T-cell (primary cell): ENCODE measurements at regions not wholly inside any gene's neighbourhood (a gene's known extent, or its start where the extent isn't known, plus 50 kb on each side); places are given as distances from the start of the nearest gene placed in this dataset.

Experiments used
- ATAC-seq, 4 experiments: fragments of 200-7000 bp in 3 of 4; fragments of 150-1000 bp in 1 of 4; cut with Tn5 transposase; replicated peaks in 1 of 4; 1 replicate in 3 of 4; 2 replicates in 1 of 4; pipeline ENCODE4 v1.10.0; 2021; ENCODE audit warnings: moderate library complexity in 3 of 4, mild to moderate bottlenecking in 2 of 4, moderate number of reproducible peaks in 1 of 4
- CTCF ChIA-PET, 2 donors: fragments of 300-600 bp; sonication (Branson Sonifier 250); formaldehyde crosslinking; loops; one replicate each; lab custom pipeline; 2022; ENCODE audit warnings: antibody characterized with exemption in 2 of 2; lab: Charles Lee
- POLR2A ChIA-PET, 2 donors: fragments of 300-600 bp; sonication (Branson Sonifier 250); formaldehyde crosslinking; loops; one replicate each; lab custom pipeline; 2022; ENCODE audit warnings: antibody characterized with exemption in 2 of 2; lab: Charles Lee
- DNase-seq, 35 experiments: peaks; one replicate each; pipeline versions ENCODE4 v3.0.0 to v3.0.0-alpha.2; 2013 to 2023
- H3K27ac ChIP-seq: one replicate; pipeline ENCODE4 v1.5.1; 2013; ENCODE audit warnings: low read length
- H3K27me3 ChIP-seq, 2 experiments: replicated peaks in 1 of 2; 1 replicate in 1 of 2; 2 replicates in 1 of 2; pipeline versions ENCODE4 v1.6.1 to v1.7.0; 2013; ENCODE audit warnings: low read length in 1 of 2, mixed read lengths in 1 of 2; ENCODE audit not compliant: control insufficient read depth in 2 of 2, insufficient read depth in 2 of 2; ENCODE audit errors: extremely low read depth in 1 of 2
- H3K36me3 ChIP-seq, 2 donors: 1 replicate in 1 of 2; 2 replicates in 1 of 2; pipeline versions ENCODE4 v1.6.1 to v1.7.0; 2013; ENCODE audit warnings: low read length in 1 of 2; ENCODE audit not compliant: control insufficient read depth in 2 of 2, insufficient read depth in 1 of 2; ENCODE audit errors: extremely low read depth in 1 of 2
- H3K4me1 ChIP-seq, 2 experiments: 1 replicate in 1 of 2; 2 replicates in 1 of 2; pipeline versions ENCODE4 v1.6.1 to v1.7.0; 2013; ENCODE audit warnings: low read length in 2 of 2, mixed read lengths in 1 of 2; ENCODE audit not compliant: insufficient read depth in 2 of 2, control insufficient read depth in 1 of 2; ENCODE audit errors: extremely low read depth in 1 of 2
- H3K4me3 ChIP-seq, 2 donors: 1 replicate in 1 of 2; 2 replicates in 1 of 2; pipeline versions ENCODE4 v1.5.1 to v1.7.0; 2013; ENCODE audit warnings: mild to moderate bottlenecking in 2 of 2, low read length in 1 of 2, moderate library complexity in 1 of 2; ENCODE audit not compliant: control insufficient read depth in 1 of 2; ENCODE audit errors: extremely low read depth in 1 of 2
- H3K9me3 ChIP-seq: 2 replicates; pipeline ENCODE4 v1.7.0; 2013
- H3K27ac Mint-ChIP-seq, 2 donors: one replicate each; pipeline ENCODE4 v1.8.0; 2020 to 2021; ENCODE audit warnings: mild to moderate bottlenecking in 2 of 2, mixed read lengths in 2 of 2
- H3K27me3 Mint-ChIP-seq, 2 donors: one replicate each; pipeline ENCODE4 v1.8.0; 2021 to 2022; ENCODE audit warnings: mixed read lengths in 2 of 2
- H3K36me3 Mint-ChIP-seq: one replicate; pipeline ENCODE4 v1.8.0; 2021; ENCODE audit warnings: mixed read lengths
- H3K4me1 Mint-ChIP-seq, 3 donors: one replicate each; pipeline ENCODE4 v1.8.0; 2020 to 2022; ENCODE audit warnings: mixed read lengths in 3 of 3, mild to moderate bottlenecking in 1 of 3
- H3K4me3 Mint-ChIP-seq, 3 donors: one replicate each; pipeline ENCODE4 v1.8.0; 2020 to 2022; ENCODE audit warnings: mild to moderate bottlenecking in 3 of 3, mixed read lengths in 3 of 3, moderate library complexity in 3 of 3
- H3K9me3 Mint-ChIP-seq, 3 donors: one replicate each; pipeline ENCODE4 v1.8.0; 2020 to 2022; ENCODE audit warnings: mixed read lengths in 3 of 3
- WGBS: methylation state at CpG from one replicate; pipeline ENCODE4 v1.1.5; 2013; ENCODE audit warnings: missing lambda C conversion rate; ENCODE audit not compliant: insufficient coverage; 5-methylcytosine and 5-hydroxymethylcytosine counted together

DNA sequence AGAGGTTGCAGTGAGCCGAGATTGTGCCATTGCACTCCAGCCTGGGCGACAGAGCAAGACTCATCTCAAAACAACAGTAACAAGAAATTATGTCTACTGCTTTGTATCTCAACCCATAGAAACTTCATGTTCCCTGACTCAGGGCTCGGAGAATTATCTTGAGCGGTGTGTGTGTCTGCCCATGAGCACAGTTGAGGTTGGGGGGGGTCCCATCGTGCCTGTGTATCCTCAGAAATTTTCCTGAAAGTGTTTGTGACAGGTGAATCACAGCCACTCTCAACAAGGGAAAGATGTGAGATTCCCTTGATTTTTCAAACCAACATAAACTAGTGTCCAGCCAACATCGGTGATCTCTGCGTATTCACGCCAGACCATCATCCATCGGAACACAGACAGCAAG is 319.1 kb downstream of the ASMT start:
- POLR2A ChIA-PET: no interaction called here
- Histone ChIP-seq H3K27me3 (no peaks in the 10 kb centered on the region), H3K4me1 (no peaks in the 10 kb centered on the region), H3K36me3 (no peaks in the 10 kb centered on the region), H3K9me3 (no peaks in the 10 kb centered on the region), H3K4me3 (no peak overlapping the region), H3K27ac (no peak overlapping the region)
- Mint-ChIP-seq H3K27me3 (peaks cover 0 to 5% of the 10 kb centered on the region in 2 donors), H3K36me3 (peaks cover 4% of the 10 kb centered on the region), H3K9me3 (peaks cover 4 to 9% (median 4%) of the 10 kb centered on the region in 3 donors), H3K27ac (no peak overlapping the region), H3K4me1 (peaks cover 0 to 2% (median 0%) of the 10 kb centered on the region in 3 donors), H3K4me3 (no peak overlapping the region)
- CTCF ChIA-PET: no interaction called here
- ATAC-seq (no peak), DNase-seq (no peak)
- WGBS: no CpG with 5 or more reads among the region's 9 CpGs

DNA sequence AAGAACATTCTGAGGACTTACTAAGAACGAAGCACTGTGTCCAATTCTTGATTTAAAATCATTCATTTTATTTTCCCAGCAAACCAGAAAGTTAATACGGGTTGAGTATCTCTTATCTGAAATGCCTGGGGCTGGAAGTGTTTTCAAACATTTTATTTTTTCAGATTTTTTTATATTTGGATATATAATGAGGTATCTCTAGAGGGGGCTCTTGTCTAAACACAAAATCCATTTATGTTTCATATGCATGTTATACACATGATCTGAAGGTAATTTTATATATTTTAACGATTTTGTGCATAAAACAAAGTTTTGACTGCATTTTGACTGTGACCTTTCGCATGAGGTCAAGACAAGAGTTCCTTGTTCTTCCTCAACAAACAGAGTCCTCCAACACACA is 320.9 kb downstream of the ASMT start:
- Mint-ChIP-seq H3K27me3 (peaks cover 0 to 4% of the 10 kb centered on the region in 2 donors), H3K9me3 (peaks cover 7 to 21% (median 7%) of the 10 kb centered on the region in 3 donors), H3K36me3 (peaks cover 5% of the 10 kb centered on the region), H3K4me3 (no peak overlapping the region), H3K27ac (no peak overlapping the region), H3K4me1 (peaks cover 0 to 2% (median 0%) of the 10 kb centered on the region in 3 donors)
- ATAC-seq (no peak), DNase-seq (no peak)
- Histone ChIP-seq H3K36me3 (no peaks in the 10 kb centered on the region), H3K27me3 (no peaks in the 10 kb centered on the region), H3K9me3 (no peaks in the 10 kb centered on the region), H3K27ac (no peak overlapping the region), H3K4me1 (no peaks in the 10 kb centered on the region), H3K4me3 (no peak overlapping the region)
- ChIA-PET POLR2A (no interaction called here), CTCF (no interaction called here)
- WGBS: no CpG with 5 or more reads among the region's 4 CpGs

DNA sequence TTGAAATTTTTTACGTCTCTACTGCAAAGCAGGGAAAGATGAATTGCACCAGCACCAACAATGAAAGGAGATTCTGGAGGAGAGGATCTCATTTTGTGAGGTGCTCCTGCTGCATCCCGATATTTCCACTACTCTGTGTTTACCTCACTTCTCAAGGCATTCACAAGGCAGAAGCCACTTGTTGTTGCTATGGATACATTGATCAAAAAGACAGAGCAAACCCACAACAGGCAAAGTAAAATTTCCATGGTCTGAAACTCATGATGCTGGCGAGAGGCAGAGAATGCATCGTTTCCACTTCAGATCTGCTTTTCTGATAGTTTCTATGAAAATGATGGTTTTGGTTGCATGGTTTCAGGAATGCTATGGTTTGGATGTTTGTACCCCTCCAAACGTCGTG is 323.3 kb downstream of the ASMT start:
- ATAC-seq (no peak), DNase-seq (no peak)
- no peak overlapping the region for H3K27ac ChIP-seq
- 80% methylated on average over 2 of the region's 6 CpGs for WGBS
- H3K36me3 ChIP-seq: no peaks in the 10 kb centered on the region
- CTCF ChIA-PET: no interaction called here
- H3K9me3 Mint-ChIP-seq: peaks cover 7 to 21% (median 7%) of the 10 kb centered on the region in 3 donors
- H3K4me1 Mint-ChIP-seq: peaks cover 0 to 2% (median 0%) of the 10 kb centered on the region in 3 donors
- H3K36me3 Mint-ChIP-seq: peaks cover 5% of the 10 kb centered on the region
- H3K27me3 Mint-ChIP-seq: no peaks in the 10 kb centered on the region
- H3K27ac Mint-ChIP-seq: no peak overlapping the region
- H3K4me1 ChIP-seq: no peaks in the 10 kb centered on the region
- no peak overlapping the region for H3K4me3 ChIP-seq
- no peaks in the 10 kb centered on the region for H3K27me3 ChIP-seq
- H3K4me3 Mint-ChIP-seq: no peak overlapping the region
- POLR2A ChIA-PET: no interaction called here
- no peaks in the 10 kb centered on the region for H3K9me3 ChIP-seq

- H3K36me3 Mint-ChIP-seq: peaks cover 5% of the 10 kb centered on the region
- H3K4me3 ChIP-seq: no peak overlapping the region
- no peaks in the 10 kb centered on the region for H3K27me3 ChIP-seq
- H3K36me3 ChIP-seq: no peaks in the 10 kb centered on the region
- ATAC-seq (no peak), DNase-seq (no peak)
- H3K4me1 ChIP-seq: no peaks in the 10 kb centered on the region
- H3K9me3 ChIP-seq: no peaks in the 10 kb centered on the region
- ChIA-PET POLR2A (no interaction called here), CTCF (no interaction called here)
- H3K4me1 Mint-ChIP-seq: peaks cover 0 to 2% (median 0%) of the 10 kb centered on the region in 3 donors
- H3K9me3 Mint-ChIP-seq: peaks cover 7 to 21% (median 7%) of the 10 kb centered on the region in 3 donors
- 92% methylated on average over 2 of the region's 6 CpGs for WGBS
- no peak overlapping the region for H3K4me3 Mint-ChIP-seq
- no peaks in the 10 kb centered on the region for H3K27me3 Mint-ChIP-seq
- no peak overlapping the region for H3K27ac Mint-ChIP-seq
- no peak overlapping the region for H3K27ac ChIP-seq
Measured at GRCh38 chrX:1941321-1941720, 326.5 kb downstream of the ASMT start.

- Histone ChIP-seq H3K27ac (no peak overlapping the region), H3K27me3 (no peaks in the 10 kb centered on the region), H3K4me1 (no peaks in the 10 kb centered on the region), H3K36me3 (no peaks in the 10 kb centered on the region), H3K9me3 (no peaks in the 10 kb centered on the region), H3K4me3 (no peak overlapping the region)
- ChIA-PET CTCF (no interaction called here), POLR2A (no interaction called here)
- no peaks in the 10 kb centered on the region for H3K9me3 Mint-ChIP-seq
- H3K36me3 Mint-ChIP-seq: no peaks in the 10 kb centered on the region
- no peak overlapping the region for H3K27ac Mint-ChIP-seq
- H3K4me1 Mint-ChIP-seq: no peaks in the 10 kb centered on the region
- no peaks in the 10 kb centered on the region for H3K27me3 Mint-ChIP-seq
- no peak for ATAC-seq
- H3K4me3 Mint-ChIP-seq: no peak overlapping the region
- WGBS: 95% methylated on average over 5 of the region's 10 CpGs
- no peak for DNase-seq
Measured at GRCh38 chrX:1945879-1946278, 331.0 kb downstream of the ASMT start.

DNA sequence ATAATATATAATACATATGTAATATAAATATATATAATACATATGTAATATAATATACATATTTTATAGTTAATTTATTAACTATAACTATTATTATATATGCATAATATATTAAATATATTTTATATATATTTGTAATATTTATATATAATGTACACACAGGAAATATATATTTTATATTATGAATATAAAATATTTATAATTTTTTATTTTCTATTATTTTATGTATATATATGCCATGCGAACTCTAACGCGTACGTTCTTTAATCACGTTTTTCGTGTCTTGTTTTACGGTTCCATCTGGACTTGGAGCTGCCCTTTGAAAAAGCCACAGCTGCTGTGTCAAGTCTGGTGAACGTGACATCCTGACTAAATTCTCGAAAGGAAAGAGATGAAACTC is 332.1 kb downstream of the ASMT start:
- Mint-ChIP-seq H3K36me3 (no peaks in the 10 kb centered on the region), H3K27ac (no peak overlapping the region), H3K27me3 (no peaks in the 10 kb centered on the region), H3K4me3 (no peak overlapping the region), H3K9me3 (no peaks in the 10 kb centered on the region), H3K4me1 (no peaks in the 10 kb centered on the region)
- CTCF ChIA-PET: no interaction called here
- Histone ChIP-seq H3K27me3 (no peaks in the 10 kb centered on the region), H3K4me1 (no peaks in the 10 kb centered on the region), H3K9me3 (no peaks in the 10 kb centered on the region), H3K36me3 (no peaks in the 10 kb centered on the region), H3K27ac (no peak overlapping the region), H3K4me3 (no peak overlapping the region)
- DNase-seq: no peak
- WGBS: 95% methylated on average over 8 of the region's 9 CpGs
- POLR2A ChIA-PET: no interaction called here
- no peak for ATAC-seq
